PFSK-1 (cell line): ENCODE measurements at regions not wholly inside any gene's neighbourhood (a gene's known extent, or its start where the extent isn't known, plus 50 kb on each side); places are given as distances from the start of the nearest gene placed in this dataset.

Experiments
- FOXP2 ChIP-seq: optimal IDR thresholded peaks from 2 replicates; pipeline ENCODE3; 2011; ENCODE audit warnings: borderline replicate concordance, control low read depth, inconsistent platforms; ENCODE audit not compliant: insufficient read depth; ENCODE audit errors: extremely low read length, extremely low read depth
- POLR2AphosphoS5 ChIP-seq: IDR thresholded peaks from 2 replicates; pipeline ENCODE4 v1.6.1; 2012; ENCODE audit warnings: low read depth, mild to moderate bottlenecking, control low read depth, low read length, moderate library complexity
- SIN3A ChIP-seq: IDR thresholded peaks from 2 replicates; pipeline ENCODE4 v1.6.1; 2012; ENCODE audit warnings: mild to moderate bottlenecking, low read length, moderate library complexity, borderline replicate concordance; ENCODE audit not compliant: insufficient read depth
- TAF1 ChIP-seq: IDR thresholded peaks from 2 replicates; pipeline ENCODE4 v1.6.1; 2012; ENCODE audit warnings: low read length, control low read depth, borderline replicate concordance; ENCODE audit not compliant: insufficient read depth
- TF ChIP-seq, protein P1 (sequence below), 2 experiments: IDR thresholded peaks; 2 replicates each; pipeline versions ENCODE4 v1.6.1 to v1.8.0; 2011 to 2012; ENCODE audit warnings: low read depth in 2 of 2, low read length in 2 of 2, control low read depth in 1 of 2, inconsistent platforms in 1 of 2, mild to moderate bottlenecking in 1 of 2, moderate library complexity in 1 of 2; ENCODE audit not compliant: insufficient read depth in 1 of 2

DNA sequence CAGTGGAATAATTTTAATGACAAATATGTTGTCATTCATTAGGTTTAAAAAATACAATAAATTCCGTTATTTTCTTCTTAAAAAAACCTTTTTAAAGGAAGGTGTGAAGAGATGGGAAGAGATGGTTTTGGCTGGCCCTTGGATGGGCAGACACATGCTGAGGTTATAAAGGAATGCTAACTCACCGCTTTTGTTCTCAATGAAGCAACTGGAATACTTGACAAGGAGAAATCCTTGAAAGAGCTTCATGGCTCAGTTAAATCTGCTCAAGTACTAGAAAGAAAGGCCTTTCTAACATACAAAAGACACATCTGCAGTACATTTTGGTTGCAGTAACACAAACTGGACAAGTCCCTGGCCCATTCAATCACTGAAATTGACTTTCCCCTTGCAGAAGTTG, 158.3 kb upstream of the KCNJ16 start:
- TF ChIP-seq POLR2AphosphoS5 (no peak), SIN3A (no peak), FOXP2 (no peak), TAF1 (no peak)
- TF ChIP-seq, protein P1, sequence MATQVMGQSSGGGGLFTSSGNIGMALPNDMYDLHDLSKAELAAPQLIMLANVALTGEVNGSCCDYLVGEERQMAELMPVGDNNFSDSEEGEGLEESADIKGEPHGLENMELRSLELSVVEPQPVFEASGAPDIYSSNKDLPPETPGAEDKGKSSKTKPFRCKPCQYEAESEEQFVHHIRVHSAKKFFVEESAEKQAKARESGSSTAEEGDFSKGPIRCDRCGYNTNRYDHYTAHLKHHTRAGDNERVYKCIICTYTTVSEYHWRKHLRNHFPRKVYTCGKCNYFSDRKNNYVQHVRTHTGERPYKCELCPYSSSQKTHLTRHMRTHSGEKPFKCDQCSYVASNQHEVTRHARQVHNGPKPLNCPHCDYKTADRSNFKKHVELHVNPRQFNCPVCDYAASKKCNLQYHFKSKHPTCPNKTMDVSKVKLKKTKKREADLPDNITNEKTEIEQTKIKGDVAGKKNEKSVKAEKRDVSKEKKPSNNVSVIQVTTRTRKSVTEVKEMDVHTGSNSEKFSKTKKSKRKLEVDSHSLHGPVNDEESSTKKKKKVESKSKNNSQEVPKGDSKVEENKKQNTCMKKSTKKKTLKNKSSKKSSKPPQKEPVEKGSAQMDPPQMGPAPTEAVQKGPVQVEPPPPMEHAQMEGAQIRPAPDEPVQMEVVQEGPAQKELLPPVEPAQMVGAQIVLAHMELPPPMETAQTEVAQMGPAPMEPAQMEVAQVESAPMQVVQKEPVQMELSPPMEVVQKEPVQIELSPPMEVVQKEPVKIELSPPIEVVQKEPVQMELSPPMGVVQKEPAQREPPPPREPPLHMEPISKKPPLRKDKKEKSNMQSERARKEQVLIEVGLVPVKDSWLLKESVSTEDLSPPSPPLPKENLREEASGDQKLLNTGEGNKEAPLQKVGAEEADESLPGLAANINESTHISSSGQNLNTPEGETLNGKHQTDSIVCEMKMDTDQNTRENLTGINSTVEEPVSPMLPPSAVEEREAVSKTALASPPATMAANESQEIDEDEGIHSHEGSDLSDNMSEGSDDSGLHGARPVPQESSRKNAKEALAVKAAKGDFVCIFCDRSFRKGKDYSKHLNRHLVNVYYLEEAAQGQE (IDR thresholded peaks at IDR 0.05; ENCODE audit: insufficient read depth in 1 of 2, low read depth in 2 of 2, low read length in 2 of 2): no peak

DNA sequence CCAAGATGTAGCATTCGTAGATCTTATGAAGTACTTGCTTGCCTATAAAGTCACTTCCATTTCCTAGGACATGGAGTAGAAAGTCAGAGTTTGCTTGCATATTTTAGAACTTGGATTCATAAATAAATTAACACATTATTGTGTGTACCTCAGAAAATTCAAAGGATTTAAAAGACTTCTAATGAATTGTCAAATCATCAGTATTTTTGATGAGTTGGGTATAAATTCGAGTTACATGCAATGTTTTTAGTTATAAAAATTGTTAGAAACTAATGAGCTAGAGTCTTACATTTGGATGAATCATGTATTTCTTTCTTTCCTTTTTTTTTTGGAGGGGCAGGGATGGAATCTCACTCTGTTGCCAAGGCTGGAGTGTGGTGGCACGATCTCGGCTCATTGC, 156.9 kb upstream of the KCNJ16 start:
- TF ChIP-seq POLR2AphosphoS5: no peak
- TF ChIP-seq SIN3A: no peak
- TF ChIP-seq, protein P1 (IDR thresholded peaks at IDR 0.05; ENCODE audit: insufficient read depth in 1 of 2, low read depth in 2 of 2, low read length in 2 of 2): no peak
- no peak for TF ChIP-seq TAF1
- TF ChIP-seq FOXP2: no peak

DNA sequence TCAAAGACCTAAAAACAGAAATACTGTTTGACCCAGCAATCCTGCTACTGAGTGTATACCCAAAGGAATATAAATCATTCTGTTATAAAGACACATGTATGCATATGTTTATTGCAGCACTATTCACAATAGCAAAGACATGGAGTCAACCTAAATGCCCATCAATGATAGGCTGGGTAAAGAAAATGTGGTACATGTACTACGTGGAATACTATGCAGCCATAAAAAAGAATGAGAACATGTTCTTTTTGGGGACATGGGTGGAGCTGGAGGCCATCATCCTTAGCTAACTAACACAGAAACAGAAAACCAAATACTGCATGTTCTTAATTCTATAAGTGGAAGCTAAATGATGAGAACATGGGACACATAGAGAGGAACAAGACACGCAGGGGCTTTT, 155.2 kb upstream of the KCNJ16 start:
- TF ChIP-seq SIN3A (no peak), POLR2AphosphoS5 (no peak), TAF1 (no peak), FOXP2 (no peak)
- TF ChIP-seq, protein P1 (IDR thresholded peaks at IDR 0.05; ENCODE audit: insufficient read depth in 1 of 2, low read depth in 2 of 2, low read length in 2 of 2): no peak

DNA sequence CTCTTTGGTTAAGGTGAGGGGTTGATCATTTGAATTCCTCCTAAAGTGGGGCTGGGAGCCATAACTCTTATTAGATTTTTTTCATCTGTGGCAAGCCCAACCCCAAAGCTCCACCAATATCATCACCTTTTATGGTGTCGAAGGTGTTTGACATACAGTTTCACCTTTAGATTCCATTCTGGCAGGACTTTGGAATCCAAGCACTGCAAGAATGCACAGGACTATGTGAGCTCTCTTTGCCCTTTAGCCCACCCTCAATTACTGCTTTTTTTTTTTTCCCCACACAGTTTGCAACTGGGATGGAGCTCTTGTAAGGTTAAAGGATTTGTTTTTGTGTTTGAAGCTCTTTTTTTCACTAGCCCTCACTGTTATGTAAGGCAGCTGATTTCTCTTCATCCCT, 154.0 kb upstream of the KCNJ16 start:
- TF ChIP-seq, protein P1 (IDR thresholded peaks at IDR 0.05; ENCODE audit: insufficient read depth in 1 of 2, low read depth in 2 of 2, low read length in 2 of 2): no peak
- TF ChIP-seq SIN3A (no peak), FOXP2 (no peak), TAF1 (no peak), POLR2AphosphoS5 (no peak)

DNA sequence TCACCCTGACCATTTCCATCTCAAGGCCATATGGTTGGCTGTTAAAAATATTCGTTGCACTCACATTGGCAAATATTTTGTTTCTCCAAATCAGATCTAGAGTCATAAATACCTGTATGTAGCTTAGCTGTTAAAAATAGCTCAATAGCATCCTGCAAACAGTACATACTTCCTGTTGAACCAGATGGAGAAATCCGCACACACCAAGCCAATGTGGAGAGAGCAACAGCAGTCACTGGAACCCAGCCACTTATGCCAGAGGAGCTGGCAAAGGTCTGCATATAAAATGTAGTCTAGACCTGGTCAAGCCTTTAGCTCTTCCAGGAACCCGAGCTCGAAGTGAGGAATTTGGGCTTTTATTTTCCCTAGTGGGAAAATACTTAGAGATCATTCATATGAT, 146.4 kb upstream of the KCNJ16 start:
- no peak for TF ChIP-seq TAF1
- TF ChIP-seq SIN3A: no peak
- TF ChIP-seq, protein P1 (IDR thresholded peaks at IDR 0.05; ENCODE audit: insufficient read depth in 1 of 2, low read depth in 2 of 2, low read length in 2 of 2): no peak
- TF ChIP-seq POLR2AphosphoS5: no peak
- no peak for TF ChIP-seq FOXP2
